HL-60 (cell line): ENCODE measurements at regions not wholly inside any gene's neighbourhood (a gene's known extent, or its start where the extent isn't known, plus 50 kb on each side); places are given as distances from the start of the nearest gene placed in this dataset.

Experiments used
- CTCF ChIP-seq: IDR thresholded peaks from one replicate; pipeline ENCODE4 v1.5.1; 2011; ENCODE audit warnings: low read length, control low read depth, inconsistent platforms; ENCODE audit not compliant: insufficient read depth
- GABPA ChIP-seq: IDR thresholded peaks from 2 replicates; pipeline ENCODE4 v1.6.1; 2012; ENCODE audit warnings: low read depth
- POLR2AphosphoS5 ChIP-seq: IDR thresholded peaks from 2 replicates; pipeline ENCODE4 v1.6.1; 2012; ENCODE audit warnings: low read depth
- REST ChIP-seq: IDR thresholded peaks from 2 replicates; pipeline ENCODE4 v1.6.1; 2012; ENCODE audit warnings: low read depth; ENCODE audit not compliant: insufficient replicate concordance
- SPI1 ChIP-seq: IDR thresholded peaks from 2 replicates; pipeline ENCODE4 v1.6.1; 2012; ENCODE audit warnings: low read depth, mild to moderate bottlenecking, borderline replicate concordance

DNA sequence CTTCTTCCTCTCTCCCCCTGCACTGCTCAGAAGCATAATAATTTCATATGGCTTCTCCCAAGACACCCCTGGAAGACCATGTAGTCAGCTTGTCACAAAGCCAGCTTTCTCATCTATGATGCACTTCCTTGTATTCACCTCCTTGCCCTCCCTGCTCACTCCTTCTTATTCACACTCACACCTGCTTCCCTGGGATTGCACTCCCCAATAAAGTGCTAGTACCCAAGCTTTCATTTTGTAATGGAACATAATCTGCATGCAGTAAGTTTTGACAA, 76.9 kb upstream of the FRMD4B start:
- TF ChIP-seq CTCF: no peak
- TF ChIP-seq SPI1: no peak
- TF ChIP-seq REST: no peak
- TF ChIP-seq POLR2AphosphoS5: no peak
- no peak for TF ChIP-seq GABPA
